Left ventricle myocardium superior (tissue), 1 donor: ENCODE measurements at regions not wholly inside any gene's neighbourhood (a gene's known extent, or its start where the extent isn't known, plus 50 kb on each side); places are given as distances from the start of the nearest gene placed in this dataset.
"Not testable (repeated sequence)": the region's sequence is repeated elsewhere in the genome, so short reads cannot be mapped to it uniquely, and the experiment has no call there.

ENCODE experiments used
- ATAC-seq: fragments of 200-7000 bp; cut with Tn5 transposase; one replicate; pipeline ENCODE4 v1.9.1; 2020; ENCODE audit warnings: mild to moderate bottlenecking, moderate library complexity
- DNase-seq: peaks from one replicate; pipeline ENCODE4 v3.0.0-alpha.2; 2020
- intact Hi-C: fragments of 100-400 bp; cut with micrococcal nuclease; formaldehyde crosslinking; loops from one replicate; pipeline ENCODE4 v1.11.0; 2022
- donor health status: DM: no; HTN: yes; CAD: no; lungs with severe emphysema.

DNA sequence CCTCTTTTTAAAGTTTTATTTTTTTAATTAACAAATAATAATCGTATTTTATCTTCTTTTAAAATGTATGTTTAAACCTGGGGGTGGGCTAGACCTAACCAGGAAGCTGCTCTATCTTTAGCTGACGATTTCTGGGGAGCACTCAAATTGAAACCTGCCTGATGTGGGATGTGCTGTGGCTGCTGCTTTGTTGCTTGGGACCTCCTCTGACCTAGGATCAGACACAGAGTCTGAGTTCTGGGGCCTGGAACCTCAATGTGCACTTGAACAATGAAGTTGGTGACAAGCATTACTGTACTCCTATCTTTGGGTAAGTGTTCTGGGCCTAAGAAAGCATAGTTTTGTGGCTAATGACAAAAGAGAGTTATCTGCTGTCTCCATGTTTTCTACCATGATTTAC lies 386.7 kb downstream of the DAD1 start:
- intact Hi-C loops, result no loop called here
- ATAC-seq (no peak), DNase-seq (no peak)

- DNase-seq, result no peak
- ATAC-seq, result no peak
- intact Hi-C loops, result no loop called here
Measured at GRCh38 chr14:22200977-22201605, 387.9 kb downstream of the DAD1 start.

DNA sequence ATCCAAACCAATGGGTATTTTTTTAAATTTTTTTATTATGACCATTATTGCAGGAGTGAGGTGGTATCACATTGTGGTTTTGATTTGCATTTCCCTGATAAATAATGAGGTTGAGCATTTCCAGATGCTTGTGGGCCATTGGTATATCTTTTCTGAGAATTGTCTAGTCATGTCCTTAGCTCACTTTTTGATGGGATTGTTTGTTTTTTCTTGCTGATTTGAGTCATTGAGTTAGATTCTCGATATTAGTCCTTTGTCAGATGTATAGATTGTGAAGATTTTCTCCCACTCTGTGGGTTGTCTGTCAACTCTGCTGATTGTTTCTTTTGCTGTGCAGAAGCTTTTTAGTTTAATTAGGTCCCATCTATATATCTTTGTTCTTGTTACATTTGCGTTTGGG lies 388.9 kb downstream of the DAD1 start:
- ATAC-seq, intact Hi-C loops, DNase-seq: not testable (repeated sequence)

GRCh38 chr14:22194664-22195063 lies 394.4 kb downstream of the DAD1 start:
- intact Hi-C loops, result no loop called here
- ATAC-seq, result no peak

DNA sequence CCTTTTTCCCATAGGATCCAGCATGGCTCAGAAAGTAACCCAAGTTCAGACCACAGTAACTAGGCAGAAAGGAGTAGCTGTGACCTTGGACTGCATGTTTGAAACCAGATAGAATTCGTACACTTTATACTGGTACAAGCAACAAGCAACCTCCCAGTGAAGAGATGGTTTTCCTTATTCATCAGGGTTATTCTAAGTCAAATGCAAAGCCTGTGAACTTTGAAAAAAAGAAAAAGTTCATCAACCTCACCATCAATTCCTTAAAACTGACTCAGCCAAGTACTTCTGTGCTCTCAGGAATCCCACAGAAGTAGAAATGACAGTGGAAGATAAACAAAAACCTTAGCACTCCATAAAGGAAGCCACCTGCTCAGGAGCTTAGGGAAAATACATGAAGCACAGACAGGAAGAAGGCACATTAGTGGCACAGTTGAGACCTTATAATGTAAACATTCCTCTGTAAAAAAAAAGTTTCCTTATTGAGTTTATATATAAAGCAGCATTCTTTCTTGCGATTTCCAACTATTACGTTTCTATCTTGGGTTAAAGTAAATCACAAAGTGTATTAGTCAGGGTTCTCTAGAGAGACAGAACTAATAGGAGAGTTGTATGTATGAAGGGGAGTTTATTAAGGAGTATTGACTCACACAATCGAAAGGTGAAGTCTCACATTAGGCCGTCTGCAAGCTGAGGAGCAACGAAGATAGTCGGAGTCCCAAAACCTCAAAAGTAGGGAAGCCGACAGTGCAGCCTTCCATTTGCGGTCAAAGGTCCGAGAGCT lies 398.4 kb downstream of the DAD1 start:
- intact Hi-C loops, result no loop called here
- DNase-seq (no peak), ATAC-seq (no peak)

More at GRCh38 chr14:22194664-22195063, 394.4 kb downstream of the DAD1 start:
- DNase-seq, result no peak

- ATAC-seq (no peak), DNase-seq (no peak)
- intact Hi-C loops, result no loop called here
Measured at GRCh38 chr14:22189881-22190280, 399.1 kb downstream of the DAD1 start.

GRCh38 chr14:22188318-22188717 lies 400.7 kb downstream of the DAD1 start:
- ATAC-seq, result no peak
- no peak for DNase-seq
- intact Hi-C loops, result no loop called here

DNA sequence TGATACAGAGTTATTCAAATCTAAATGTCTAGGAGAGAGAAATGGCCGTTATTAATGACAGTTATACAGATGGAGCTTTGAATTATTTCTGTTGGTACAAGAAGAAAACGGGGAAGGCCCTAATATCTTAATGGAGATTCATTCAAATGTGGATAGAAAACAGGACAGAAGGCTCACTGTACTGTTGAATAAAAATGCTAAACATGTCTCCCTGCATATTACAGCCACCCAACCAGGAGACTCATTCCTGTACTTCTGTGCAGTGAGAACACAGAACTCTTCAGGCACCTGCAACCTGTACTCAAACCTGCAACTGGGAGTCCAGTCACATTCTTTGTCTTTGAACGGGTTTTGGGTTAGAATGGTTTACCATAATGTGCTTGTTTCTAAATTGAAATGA lies 403.2 kb downstream of the DAD1 start:
- intact Hi-C loops, result no loop called here
- no peak for DNase-seq
- no peak for ATAC-seq

GRCh38 chr14:22185191-22185590 lies 403.8 kb downstream of the DAD1 start:
- DNase-seq, result no peak
- no peak for ATAC-seq
- intact Hi-C loops, result no loop called here

GRCh38 chr14:22184830-22185168 lies 404.2 kb downstream of the DAD1 start:
- ATAC-seq (no peak), DNase-seq (no peak)
- intact Hi-C loops, result no loop called here

DNA sequence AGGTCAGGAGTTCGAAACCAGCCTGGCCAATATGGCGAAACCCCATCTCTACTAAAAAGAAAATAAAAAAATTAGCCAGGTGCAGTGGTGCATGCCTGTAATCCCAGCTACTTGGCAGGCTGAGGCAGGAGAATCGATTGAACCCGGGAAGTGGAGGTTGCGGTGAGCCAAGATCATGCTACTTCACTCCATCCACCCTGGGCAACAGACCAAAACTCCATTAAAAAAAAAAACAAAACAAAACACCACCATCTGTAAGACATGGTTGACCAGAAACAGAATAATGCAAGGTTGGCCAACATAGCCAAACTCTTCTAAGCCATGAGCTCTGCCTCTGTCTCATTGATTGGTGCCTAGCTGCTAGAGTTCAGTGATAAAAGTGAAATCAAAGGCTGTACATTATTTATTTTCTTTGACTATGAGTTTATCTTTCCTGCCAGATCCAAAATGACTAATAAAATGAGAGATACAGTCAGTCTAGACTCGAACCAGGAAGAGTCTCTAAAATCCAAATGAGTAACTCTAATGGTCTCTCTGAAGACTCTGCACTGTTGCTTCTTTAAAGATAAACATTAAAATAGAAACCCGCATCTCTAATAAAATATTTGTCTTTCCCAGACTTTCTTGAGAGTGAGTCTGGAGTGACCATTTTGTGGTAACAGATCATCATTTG lies 404.7 kb downstream of the DAD1 start:
- no peak for ATAC-seq
- DNase-seq, result no peak
- intact Hi-C loops, result no loop called here

- intact Hi-C loops, result no loop called here
- no peak for ATAC-seq
- no peak for DNase-seq
Measured at GRCh38 chr14:22180045-22180444, 409.0 kb downstream of the DAD1 start.

DNA sequence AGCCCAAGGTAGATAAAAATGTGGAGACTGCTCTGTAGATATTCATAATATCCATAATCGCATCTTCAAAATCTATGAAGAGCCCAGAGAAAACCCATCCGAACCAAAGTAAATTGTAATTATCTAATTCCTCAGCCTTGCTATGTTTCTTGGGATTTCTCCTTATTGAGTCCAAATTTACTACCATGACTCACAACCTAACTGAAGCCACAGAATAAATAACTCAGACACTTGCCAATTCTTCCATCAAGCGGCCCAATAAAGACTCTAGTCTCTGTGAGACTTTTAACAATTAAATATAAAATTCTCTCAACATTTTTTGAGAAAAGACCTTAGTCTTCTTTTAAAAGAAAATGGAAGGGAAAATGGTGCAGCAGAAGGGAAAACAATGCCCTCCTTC lies 409.8 kb downstream of the DAD1 start:
- intact Hi-C loops, result no loop called here
- ATAC-seq (peak; percentile 58), DNase-seq (no peak)

DNA sequence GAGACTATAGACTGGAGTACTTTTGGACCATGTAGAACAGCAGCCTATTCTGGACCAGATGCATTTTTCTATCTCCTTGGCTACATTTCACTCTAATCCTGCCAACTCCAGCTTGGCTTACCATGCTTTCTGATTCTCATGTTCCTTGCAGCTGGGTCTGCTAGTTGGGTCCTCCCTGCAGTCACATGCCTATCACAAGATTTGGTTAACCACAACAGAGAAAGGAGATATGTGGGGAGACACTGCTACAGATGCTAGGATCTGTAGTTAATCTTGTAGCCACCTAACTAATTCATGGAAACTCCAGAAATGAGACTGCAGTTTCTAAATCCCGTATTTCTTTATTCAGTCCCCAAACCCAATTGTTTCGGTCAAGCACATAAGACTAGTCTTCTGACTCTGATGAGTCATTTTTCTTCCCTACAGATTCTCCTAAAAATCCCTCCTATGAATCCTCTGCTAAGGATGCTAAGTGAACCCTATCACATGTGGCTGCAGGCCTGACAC lies 410.6 kb downstream of the DAD1 start:
- DNase-seq (no peak), ATAC-seq (peak; percentile 95)
- intact Hi-C loops, result no loop called here

GRCh38 chr14:22177870-22178269 lies 411.2 kb downstream of the DAD1 start:
- intact Hi-C loops, result no loop called here
- peak; percentile 38 for ATAC-seq
- DNase-seq, result no peak

DNA sequence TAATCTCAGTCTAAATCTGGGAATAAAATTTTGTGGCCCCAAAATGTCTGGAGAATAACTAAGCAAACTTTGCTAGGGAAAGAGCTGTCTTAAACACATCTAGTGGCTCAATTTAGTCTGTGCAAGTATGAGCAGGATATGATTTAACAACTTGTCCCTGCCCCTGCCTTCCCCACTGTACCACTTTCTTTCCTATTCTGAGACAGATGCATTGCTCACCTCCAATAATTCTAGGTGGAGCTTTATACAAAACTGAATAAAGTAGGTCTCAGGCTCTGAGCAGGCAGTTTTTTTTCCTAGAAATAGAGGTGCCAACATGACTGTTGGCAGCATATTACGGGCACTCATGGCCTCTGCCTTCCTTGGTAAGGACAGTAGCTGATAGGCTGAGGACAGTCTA lies 412.1 kb downstream of the DAD1 start:
- intact Hi-C loops, result no loop called here
- DNase-seq, result no peak
- ATAC-seq, result peak; percentile 31

DNA sequence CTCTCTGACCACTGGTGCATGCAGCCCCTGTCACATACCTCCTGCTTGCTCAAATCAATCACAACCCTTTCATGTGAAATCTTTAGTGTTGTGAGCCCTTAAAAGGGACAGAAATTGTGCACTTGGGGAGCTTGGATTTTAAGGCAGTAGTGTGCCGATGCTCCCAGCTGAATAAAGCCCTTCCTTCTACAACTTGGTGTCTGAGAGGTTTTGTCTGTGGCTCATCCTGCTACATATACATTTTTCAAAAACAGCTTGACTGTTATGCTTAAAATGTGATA lies 413.8 kb downstream of the DAD1 start:
- ATAC-seq, DNase-seq, intact Hi-C loops: not testable (repeated sequence)

- ATAC-seq, result no peak
- DNase-seq, result no peak
- intact Hi-C loops, result no loop called here
Measured at GRCh38 chr14:22174412-22175277, 414.4 kb downstream of the DAD1 start.

DNA sequence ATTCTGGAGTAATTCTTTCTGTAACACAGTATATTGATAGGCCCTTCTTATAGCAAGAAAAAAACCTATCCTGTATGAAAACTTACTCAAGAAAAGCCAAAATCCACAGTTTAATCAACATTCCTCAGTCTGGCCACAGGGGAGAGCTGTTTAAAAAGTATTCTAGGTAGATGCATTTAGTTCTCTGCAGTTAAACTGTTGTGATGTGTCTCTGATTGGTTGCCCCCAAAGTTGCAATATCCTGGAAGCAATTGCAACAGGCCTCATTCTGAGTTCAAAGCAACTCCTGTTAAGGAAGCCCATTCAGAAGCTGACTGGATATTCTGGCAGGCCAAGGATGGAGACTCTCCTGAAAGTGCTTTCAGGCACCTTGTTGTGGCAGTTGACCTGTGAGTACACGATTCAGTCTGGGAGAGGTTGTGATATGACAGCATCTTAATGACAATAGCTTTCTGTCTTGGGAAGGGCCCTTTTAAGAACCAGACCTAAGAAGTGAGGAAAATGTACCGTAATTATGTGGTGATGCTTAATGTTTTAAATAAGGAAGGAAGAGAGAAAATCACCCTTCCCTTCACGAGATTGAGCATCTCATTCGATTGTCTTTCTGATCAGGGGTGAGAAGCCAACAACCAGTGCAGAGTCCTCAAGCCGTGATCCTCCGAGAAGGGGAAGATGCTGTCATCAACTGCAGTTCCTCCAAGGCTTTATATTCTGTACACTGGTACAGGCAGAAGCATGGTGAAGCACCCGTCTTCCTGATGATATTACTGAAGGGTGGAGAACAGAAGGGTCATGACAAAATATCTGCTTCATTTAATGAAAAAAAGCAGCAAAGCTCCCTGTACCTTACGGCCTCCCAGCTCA lies 420.7 kb downstream of the DAD1 start:
- no peak for DNase-seq
- ATAC-seq, result no peak
- intact Hi-C loops, result no loop called here
